ENCODE measurements at regions not wholly inside any gene's neighbourhood (a gene's known extent, or its start where the extent isn't known, plus 50 kb on each side); places are given as distances from the start of the nearest gene placed in this dataset.
"Not testable (repeated sequence)": the region's sequence is repeated elsewhere in the genome, so short reads cannot be mapped to it uniquely, and the experiment has no call there.

- no peak for DNase-seq
Observed at GRCh38 chr6:77322604-77323003, 140.7 kb downstream of the HTR1B start.

- DNase-seq: no peak
Observed at GRCh38 chr6:77318256-77318655, 145.0 kb downstream of the HTR1B start.

GRCh38 chr6:77313595-77313994 lies 149.7 kb downstream of the HTR1B start:
- DNase-seq: no peak

GRCh38 chr6:77299931-77300330 lies 163.4 kb downstream of the HTR1B start:
- no peak for DNase-seq

- no peak for DNase-seq
Observed at GRCh38 chr6:77298283-77298682, 165.0 kb downstream of the HTR1B start.

- DNase-seq: no peak
Observed at GRCh38 chr6:77292564-77293546, 170.4 kb downstream of the HTR1B start.

- DNase-seq: no peak
Observed at GRCh38 chr6:77290798-77291197, 172.5 kb downstream of the HTR1B start.

GRCh38 chr6:77286541-77286940 lies 176.8 kb downstream of the HTR1B start:
- DNase-seq: no peak

GRCh38 chr6:77273929-77274328 lies 189.4 kb downstream of the HTR1B start:
- no peak for DNase-seq

- DNase-seq: no peak
Observed at GRCh38 chr6:77264970-77265369, 198.3 kb downstream of the HTR1B start.

- DNase-seq: no peak
Observed at GRCh38 chr6:77263003-77263402, 200.3 kb downstream of the HTR1B start.

GRCh38 chr6:77251801-77252200 lies 211.5 kb downstream of the HTR1B start:
- DNase-seq: not testable (repeated sequence)

GRCh38 chr6:77249560-77249959 lies 213.7 kb downstream of the HTR1B start:
- no peak for DNase-seq

- no peak for DNase-seq
Observed at GRCh38 chr6:77245026-77245425, 218.3 kb downstream of the HTR1B start.

GRCh38 chr6:77231438-77232305 lies 231.6 kb downstream of the HTR1B start:
- DNase-seq: no peak

- DNase-seq: no peak
Observed at GRCh38 chr6:77228279-77228678, 235.0 kb downstream of the HTR1B start.

- no peak for DNase-seq
Observed at GRCh38 chr6:77217896-77218295, 245.4 kb downstream of the HTR1B start.

GRCh38 chr6:77205936-77206335 lies 257.4 kb downstream of the HTR1B start:
- DNase-seq: no peak

GRCh38 chr6:77204555-77204954 lies 258.7 kb downstream of the HTR1B start:
- no peak for DNase-seq

GRCh38 chr6:77183447-77183846 lies 279.8 kb downstream of the HTR1B start:
- DNase-seq: no peak

GRCh38 chr6:77181749-77182148 lies 281.5 kb downstream of the HTR1B start:
- no peak for DNase-seq

- no peak for DNase-seq
Observed at GRCh38 chr6:77180326-77180725, 283.0 kb downstream of the HTR1B start.

GRCh38 chr6:77178821-77179220 lies 284.5 kb downstream of the HTR1B start:
- DNase-seq: no peak

GRCh38 chr6:77177470-77177869 lies 285.8 kb downstream of the HTR1B start:
- no peak for DNase-seq

All from DMS153 (cell line).